T-helper 1 cell treated with Interleukin-12 subunit alpha and Interleukin-12 subunit beta and Interleukin-4 antibody, amounts not matched to agents 30 μg/mL and 1 μg/mL, for 36 hours (primary cell): ENCODE measurements at regions not wholly inside any gene's neighbourhood (a gene's known extent, or its start where the extent isn't known, plus 50 kb on each side); places are given as distances from the start of the nearest gene placed in this dataset.
"Not testable (repeated sequence)": the region's sequence is repeated elsewhere in the genome, so short reads cannot be mapped to it uniquely, and the experiment has no call there.

Experiments used
- H3K27ac Mint-ChIP-seq: one replicate; pipeline ENCODE4 v1.8.0; 2021; ENCODE audit warnings: mild to moderate bottlenecking, mixed read lengths
- H3K27me3 Mint-ChIP-seq: one replicate; pipeline ENCODE4 v1.8.0; 2021; ENCODE audit warnings: low read depth, mixed read lengths
- H3K36me3 Mint-ChIP-seq: one replicate; pipeline ENCODE4 v1.8.0; 2021; ENCODE audit warnings: low read depth, mixed read lengths
- H3K4me1 Mint-ChIP-seq: one replicate; pipeline ENCODE4 v1.8.0; 2021; ENCODE audit warnings: low read depth, mixed read lengths
- H3K4me3 Mint-ChIP-seq: one replicate; pipeline ENCODE4 v1.8.0; 2021; ENCODE audit warnings: mild to moderate bottlenecking, moderate library complexity, mixed read lengths
- H3K9me3 Mint-ChIP-seq: one replicate; pipeline ENCODE4 v1.8.0; 2021; ENCODE audit warnings: mixed read lengths

GRCh38 chr7:42588876-42589275 lies 323.0 kb downstream of the C7orf25 start:
- H3K36me3 Mint-ChIP-seq, result no peaks in the 10 kb centered on the region
- H3K4me3 Mint-ChIP-seq, result no peak overlapping the region
- H3K4me1 Mint-ChIP-seq, result no peaks in the 10 kb centered on the region
- H3K9me3 Mint-ChIP-seq, result peaks cover 31% of the 10 kb centered on the region
- H3K27me3 Mint-ChIP-seq, result no peaks in the 10 kb centered on the region
- H3K27ac Mint-ChIP-seq, result no peak overlapping the region

GRCh38 chr7:42587806-42588205 lies 324.1 kb downstream of the C7orf25 start:
- no peaks in the 10 kb centered on the region for H3K27me3 Mint-ChIP-seq
- no peak overlapping the region for H3K27ac Mint-ChIP-seq
- no peaks in the 10 kb centered on the region for H3K4me1 Mint-ChIP-seq
- H3K9me3 Mint-ChIP-seq, result peaks cover 31% of the 10 kb centered on the region
- no peaks in the 10 kb centered on the region for H3K36me3 Mint-ChIP-seq
- H3K4me3 Mint-ChIP-seq, result no peak overlapping the region

- H3K4me1 Mint-ChIP-seq, result no peaks in the 10 kb centered on the region
- no peak overlapping the region for H3K4me3 Mint-ChIP-seq
- peaks cover 22% of the 10 kb centered on the region for H3K9me3 Mint-ChIP-seq
- H3K36me3 Mint-ChIP-seq, result no peaks in the 10 kb centered on the region
- H3K27me3 Mint-ChIP-seq, result no peaks in the 10 kb centered on the region
- H3K27ac Mint-ChIP-seq, result no peak overlapping the region
Observed at GRCh38 chr7:42580061-42580460, 331.8 kb downstream of the C7orf25 start.

GRCh38 chr7:42575171-42575570 lies 336.7 kb downstream of the C7orf25 start:
- no peaks in the 10 kb centered on the region for H3K4me1 Mint-ChIP-seq
- no peak overlapping the region for H3K27ac Mint-ChIP-seq
- no peak overlapping the region for H3K4me3 Mint-ChIP-seq
- H3K9me3 Mint-ChIP-seq, result peaks cover 18% of the 10 kb centered on the region
- no peaks in the 10 kb centered on the region for H3K27me3 Mint-ChIP-seq
- H3K36me3 Mint-ChIP-seq, result no peaks in the 10 kb centered on the region

- no peaks in the 10 kb centered on the region for H3K27me3 Mint-ChIP-seq
- peaks cover 14% of the 10 kb centered on the region for H3K9me3 Mint-ChIP-seq
- no peaks in the 10 kb centered on the region for H3K36me3 Mint-ChIP-seq
- no peak overlapping the region for H3K4me3 Mint-ChIP-seq
- H3K4me1 Mint-ChIP-seq, result no peaks in the 10 kb centered on the region
- no peak overlapping the region for H3K27ac Mint-ChIP-seq
Observed at GRCh38 chr7:42574685-42575084, 337.2 kb downstream of the C7orf25 start.

- H3K27ac Mint-ChIP-seq, result no peak overlapping the region
- no peaks in the 10 kb centered on the region for H3K27me3 Mint-ChIP-seq
- H3K4me3 Mint-ChIP-seq, result no peak overlapping the region
- H3K9me3 Mint-ChIP-seq, result peaks cover 12% of the 10 kb centered on the region
- no peaks in the 10 kb centered on the region for H3K36me3 Mint-ChIP-seq
- H3K4me1 Mint-ChIP-seq, result no peaks in the 10 kb centered on the region
Observed at GRCh38 chr7:42573881-42574672, 337.1 kb upstream of the GLI3 start.

- H3K4me3 Mint-ChIP-seq, result no peak overlapping the region
- no peak overlapping the region for H3K27ac Mint-ChIP-seq
- H3K27me3 Mint-ChIP-seq, result no peaks in the 10 kb centered on the region
- H3K36me3 Mint-ChIP-seq, result no peaks in the 10 kb centered on the region
- peaks cover 4% of the 10 kb centered on the region for H3K9me3 Mint-ChIP-seq
- no peaks in the 10 kb centered on the region for H3K4me1 Mint-ChIP-seq
Observed at GRCh38 chr7:42572561-42572960, 335.6 kb upstream of the GLI3 start.

- H3K4me3 Mint-ChIP-seq, result no peak overlapping the region
- no peak overlapping the region for H3K27ac Mint-ChIP-seq
- no peaks in the 10 kb centered on the region for H3K4me1 Mint-ChIP-seq
- peaks cover 4% of the 10 kb centered on the region for H3K9me3 Mint-ChIP-seq
- H3K36me3 Mint-ChIP-seq, result no peaks in the 10 kb centered on the region
- no peaks in the 10 kb centered on the region for H3K27me3 Mint-ChIP-seq
Observed at GRCh38 chr7:42572056-42572455, 335.0 kb upstream of the GLI3 start.

GRCh38 chr7:42570944-42571343 lies 333.9 kb upstream of the GLI3 start:
- no peak overlapping the region for H3K4me3 Mint-ChIP-seq

GRCh38 chr7:42567051-42567450 lies 330.0 kb upstream of the GLI3 start:
- Mint-ChIP-seq H3K36me3 (no peaks in the 10 kb centered on the region), H3K9me3 (peaks cover 9% of the 10 kb centered on the region), H3K27me3 (no peaks in the 10 kb centered on the region), H3K27ac (no peak overlapping the region), H3K4me3 (no peak overlapping the region), H3K4me1 (no peaks in the 10 kb centered on the region)

More at GRCh38 chr7:42570944-42571343, 333.9 kb upstream of the GLI3 start:
- no peaks in the 10 kb centered on the region for H3K27me3 Mint-ChIP-seq
- no peaks in the 10 kb centered on the region for H3K36me3 Mint-ChIP-seq
- H3K4me1 Mint-ChIP-seq, result no peaks in the 10 kb centered on the region
- no peak overlapping the region for H3K27ac Mint-ChIP-seq
- H3K9me3 Mint-ChIP-seq, result peaks cover 4% of the 10 kb centered on the region

GRCh38 chr7:42561797-42562196 lies 324.8 kb upstream of the GLI3 start:
- Mint-ChIP-seq H3K4me1 (no peaks in the 10 kb centered on the region), H3K27ac (no peak overlapping the region), H3K36me3 (no peaks in the 10 kb centered on the region), H3K4me3 (no peak overlapping the region), H3K27me3 (no peaks in the 10 kb centered on the region), H3K9me3 (peaks cover 9% of the 10 kb centered on the region)

- Mint-ChIP-seq H3K27me3 (no peaks in the 10 kb centered on the region), H3K27ac (no peak overlapping the region), H3K4me3 (no peak overlapping the region), H3K9me3 (peaks cover 9% of the 10 kb centered on the region), H3K4me1 (no peaks in the 10 kb centered on the region), H3K36me3 (no peaks in the 10 kb centered on the region)
Observed at GRCh38 chr7:42560866-42561265, 323.9 kb upstream of the GLI3 start.

GRCh38 chr7:42554932-42555331 lies 317.9 kb upstream of the GLI3 start:
- H3K36me3 Mint-ChIP-seq, H3K27me3 Mint-ChIP-seq, H3K4me3 Mint-ChIP-seq, H3K4me1 Mint-ChIP-seq, H3K27ac Mint-ChIP-seq: not testable (repeated sequence)
- H3K9me3 Mint-ChIP-seq, result peaks cover 14% of the 10 kb centered on the region

- H3K9me3 Mint-ChIP-seq, result peaks cover 10% of the 10 kb centered on the region
- no peaks in the 10 kb centered on the region for H3K27me3 Mint-ChIP-seq
Observed at GRCh38 chr7:42552227-42552626, 315.2 kb upstream of the GLI3 start.

GRCh38 chr7:42550706-42551470 lies 313.9 kb upstream of the GLI3 start:
- no peaks in the 10 kb centered on the region for H3K27me3 Mint-ChIP-seq
- peaks cover 21% of the 10 kb centered on the region for H3K9me3 Mint-ChIP-seq
- H3K4me1 Mint-ChIP-seq, result no peaks in the 10 kb centered on the region

More at GRCh38 chr7:42552227-42552626, 315.2 kb upstream of the GLI3 start:
- no peak overlapping the region for H3K4me3 Mint-ChIP-seq
- H3K36me3 Mint-ChIP-seq, result no peaks in the 10 kb centered on the region
- H3K27ac Mint-ChIP-seq, result no peak overlapping the region
- H3K4me1 Mint-ChIP-seq, result no peaks in the 10 kb centered on the region

More at GRCh38 chr7:42550706-42551470, 313.9 kb upstream of the GLI3 start:
- Mint-ChIP-seq H3K36me3 (no peaks in the 10 kb centered on the region), H3K27ac (no peak overlapping the region), H3K4me3 (no peak overlapping the region)
